HEK293 (cell line): ENCODE measurements at regions not wholly inside any gene's neighbourhood (a gene's known extent, or its start where the extent isn't known, plus 50 kb on each side); places are given as distances from the start of the nearest gene placed in this dataset.

Experiments
- CTCF ChIA-PET: fragments of 350-600 bp; formaldehyde crosslinking; extraction: SDS; loops from one replicate; lab custom pipeline; 2021; ENCODE audit warnings: antibody characterized with exemption; lab: Yijun Ruan, JAX
- POLR2A ChIA-PET: fragments of 300-600 bp; formaldehyde crosslinking; extraction: SDS; loops from one replicate; lab custom pipeline; 2020; ENCODE audit warnings: antibody characterized with exemption, inconsistent platforms; lab: Yijun Ruan, JAX
- H3K27ac ChIP-seq: fragments of 200-500 bp; sonication (Bioruptor generic); 2 replicates; pipeline ENCODE4 v1.5.1; 2014; ENCODE audit warnings: low read depth, low read length, control low read depth, inconsistent platforms; ENCODE audit errors: extremely low read depth
- H3K36me3 ChIP-seq, 2 experiments: fragments of 200-500 bp in 1 of 2; sonication (Bioruptor generic) in 1 of 2; 1 replicate in 1 of 2; 2 replicates in 1 of 2; pipeline ENCODE4 v1.5.1; 2014 to 2017; ENCODE audit warnings: inconsistent platforms in 2 of 2, low read length in 2 of 2; ENCODE audit not compliant: control insufficient read depth in 2 of 2, insufficient read depth in 1 of 2
- H3K4me1 ChIP-seq: fragments of 200-500 bp; sonication (Bioruptor generic); 2 replicates; pipeline ENCODE4 v1.5.1; 2014; ENCODE audit warnings: mild to moderate bottlenecking, low read length, inconsistent platforms; ENCODE audit not compliant: control insufficient read depth, insufficient read depth
- H3K4me3 ChIP-seq: 2 replicates; pipeline ENCODE4 v1.5.1; 2011; ENCODE audit warnings: low read depth, mild to moderate bottlenecking, control low read depth, low read length, moderate library complexity
- H3K9me3 ChIP-seq: fragments of 200-500 bp; sonication (Bioruptor generic); 2 replicates; pipeline ENCODE4 v1.5.1; 2014; ENCODE audit warnings: low read depth, low read length, inconsistent platforms; ENCODE audit not compliant: control insufficient read depth, insufficient read depth
- BCL11A ChIP-seq: fragments of 450-650 bp; formaldehyde crosslinking; IDR thresholded peaks from 2 replicates; pipeline ENCODE4 v1.5.1; 2016; ENCODE audit warnings: low read depth, missing biosample characterization, missing genetic modification characterization
- PRDM1 ChIP-seq: fragments of 450-650 bp; formaldehyde crosslinking; IDR thresholded peaks from 2 replicates; pipeline ENCODE4; 2016; ENCODE audit warnings: missing biosample characterization, missing genetic modification characterization
- PRDM4 ChIP-seq: fragments of 450-650 bp; formaldehyde crosslinking; IDR thresholded peaks from 2 replicates; pipeline ENCODE4 v1.5.1; 2017; ENCODE audit warnings: missing biosample characterization, missing genetic modification characterization
- SCRT1 ChIP-seq: fragments of 450-650 bp; formaldehyde crosslinking; IDR thresholded peaks from 2 replicates; pipeline ENCODE4 v1.5.1; 2016; ENCODE audit warnings: missing biosample characterization, missing genetic modification characterization, borderline replicate concordance
- TRIM28 ChIP-seq: IDR thresholded peaks from 2 replicates; pipeline ENCODE4 v1.6.1; 2011; ENCODE audit warnings: low read length, control low read depth, borderline replicate concordance
- ZBTB17 ChIP-seq: fragments of 450-650 bp; formaldehyde crosslinking; IDR thresholded peaks from 2 replicates; pipeline ENCODE4 v1.5.1; 2016; ENCODE audit warnings: missing biosample characterization, missing genetic modification characterization
- ZBTB20 ChIP-seq: fragments of 450-650 bp; formaldehyde crosslinking; IDR thresholded peaks from 2 replicates; pipeline ENCODE4 v1.5.1; 2016; ENCODE audit warnings: missing biosample characterization, missing genetic modification characterization
- ZFHX2 ChIP-seq: fragments of 450-650 bp; formaldehyde crosslinking; conservative IDR thresholded peaks from 2 replicates; pipeline ENCODE4 v1.5.1; 2016; ENCODE audit warnings: missing biosample characterization, missing genetic modification characterization
- ZFP69B ChIP-seq: fragments of 450-650 bp; formaldehyde crosslinking; IDR thresholded peaks from 2 replicates; pipeline ENCODE4 v1.5.1; 2016; ENCODE audit warnings: missing biosample characterization, missing genetic modification characterization
- ZNF223 ChIP-seq: fragments of 450-650 bp; formaldehyde crosslinking; IDR thresholded peaks from 2 replicates; pipeline ENCODE4 v1.5.1; 2016; ENCODE audit warnings: missing biosample characterization, missing genetic modification characterization
- ZNF248 ChIP-seq: fragments of 450-650 bp; formaldehyde crosslinking; IDR thresholded peaks from 2 replicates; pipeline ENCODE4 v1.5.1; 2017; ENCODE audit warnings: missing biosample characterization, missing genetic modification characterization
- ZNF366 ChIP-seq: fragments of 450-650 bp; formaldehyde crosslinking; conservative IDR thresholded peaks from 2 replicates; pipeline ENCODE4 v1.5.1; 2016; ENCODE audit warnings: missing biosample characterization, missing genetic modification characterization
- ZNF398 ChIP-seq: fragments of 450-650 bp; formaldehyde crosslinking; IDR thresholded peaks from 2 replicates; pipeline ENCODE4 v1.5.1; 2017; ENCODE audit warnings: missing biosample characterization, missing genetic modification characterization
- ZNF404 ChIP-seq: fragments of 450-650 bp; formaldehyde crosslinking; IDR thresholded peaks from 2 replicates; pipeline ENCODE4 v1.5.1; 2017; ENCODE audit warnings: missing biosample characterization, missing genetic modification characterization
- ZNF501 ChIP-seq: fragments of 450-650 bp; formaldehyde crosslinking; IDR thresholded peaks from 2 replicates; pipeline ENCODE4 v1.5.1; 2016; ENCODE audit warnings: missing biosample characterization, missing genetic modification characterization
- ZNF510 ChIP-seq: fragments of 450-650 bp; formaldehyde crosslinking; IDR thresholded peaks from 2 replicates; pipeline ENCODE4 v1.5.1; 2018; ENCODE audit warnings: mild to moderate bottlenecking, missing genetic modification characterization, missing biosample characterization; ENCODE audit not compliant: insufficient replicate concordance
- ZNF530 ChIP-seq: fragments of 450-650 bp; formaldehyde crosslinking; IDR thresholded peaks from 2 replicates; pipeline ENCODE4 v1.5.1; 2016; ENCODE audit warnings: low read depth, missing biosample characterization, missing genetic modification characterization
- ZNF596 ChIP-seq: fragments of 450-650 bp; IDR thresholded peaks from 2 replicates; pipeline ENCODE4 v1.5.0; 2018; ENCODE audit warnings: missing biosample characterization, mild to moderate bottlenecking, missing genetic modification characterization, moderate library complexity
- ZNF623 ChIP-seq: fragments of 450-650 bp; formaldehyde crosslinking; IDR thresholded peaks from 2 replicates; pipeline ENCODE4 v1.5.1; 2016; ENCODE audit warnings: missing biosample characterization, missing genetic modification characterization
- ZNF654 ChIP-seq: fragments of 450-650 bp; formaldehyde crosslinking; IDR thresholded peaks from 2 replicates; pipeline ENCODE4 v1.5.1; 2016; ENCODE audit warnings: low read depth, missing biosample characterization, missing genetic modification characterization
- ZNF660 ChIP-seq: fragments of 450-650 bp; IDR thresholded peaks from 2 replicates; pipeline ENCODE4 v1.5.1; 2018; ENCODE audit warnings: missing biosample characterization, mild to moderate bottlenecking, missing genetic modification characterization
- ZNF747 ChIP-seq: fragments of 450-650 bp; formaldehyde crosslinking; IDR thresholded peaks from 2 replicates; pipeline ENCODE4 v1.5.1; 2016; ENCODE audit warnings: missing biosample characterization, missing genetic modification characterization
- ZSCAN30 ChIP-seq: fragments of 450-650 bp; IDR thresholded peaks from 2 replicates; pipeline ENCODE4 v1.5.1; 2018; ENCODE audit warnings: missing biosample characterization, mild to moderate bottlenecking, missing genetic modification characterization, moderate library complexity
- ZXDB ChIP-seq: fragments of 450-650 bp; formaldehyde crosslinking; IDR thresholded peaks from 2 replicates; pipeline ENCODE4 v1.5.1; 2016; ENCODE audit warnings: missing biosample characterization, missing genetic modification characterization

GRCh38 chr3:182255158-182255557 is 538.1 kb upstream of the ATP11B start (continued):
- TF ChIP-seq PRDM4 (tag by site-specific recombination) (no peak), ZNF654 (no peak)
- TF ChIP-seq, all 188 proteins: peak for 0

GRCh38 chr3:182257361-182257760 is 535.9 kb upstream of the ATP11B start:
- Histone ChIP-seq H3K27ac (no peak overlapping the region), H3K9me3 (no peaks in the 10 kb centered on the region), H3K4me1 (no peaks in the 10 kb centered on the region), H3K4me3 (no peak overlapping the region), H3K36me3 (no peaks in the 10 kb centered on the region)
- CTCF ChIA-PET = interaction anchor here (0.6 to 1.2 kb wide), 4 partner anchors 10 to 1048 kb away, joined by 3 to 7 read pairs (median 4); no protein-coding TSS in a partner anchor
- POLR2A ChIA-PET = no interaction called here
- TF ChIP-seq ZNF510 (tag by site-specific recombination) = no peak
- no peak for TF ChIP-seq ZNF398 (tag by site-specific recombination)
- TF ChIP-seq BCL11A (tag by site-specific recombination) = no peak
- TF ChIP-seq ZNF248 = no peak
- TF ChIP-seq ZNF223 (tag by site-specific recombination) = no peak

- TF ChIP-seq ZNF366 (tag by site-specific recombination) = peak; percentile 39; the same call in 1 of the 2 replicates
- TF ChIP-seq ZSCAN30 = peak; percentile 71
- TF ChIP-seq ZNF660 (tag by site-specific recombination) = peak; percentile 79
- no peak for TF ChIP-seq SCRT1
- TF ChIP-seq PRDM1 (tag by site-specific recombination) = peak; percentile 63; the same call in 1 of the 2 replicates
- TF ChIP-seq ZNF404 (tag by site-specific recombination) = no peak
- TF ChIP-seq ZNF501 (tag by site-specific recombination) = no peak
- TF ChIP-seq ZNF654 = peak; percentile 83
- Histone ChIP-seq H3K36me3 (no peaks in the 10 kb centered on the region), H3K4me1 (no peaks in the 10 kb centered on the region), H3K9me3 (no peaks in the 10 kb centered on the region), H3K4me3 (no peak overlapping the region), H3K27ac (no peak overlapping the region)
- POLR2A ChIA-PET = no interaction called here
- CTCF ChIA-PET = interaction anchor here (0.7 kb wide), 1 partner anchor 211 kb away, joined by 3 read pairs; no protein-coding TSS in a partner anchor
Observed at GRCh38 chr3:182258538-182259177, 534.6 kb upstream of the ATP11B start.

GRCh38 chr3:182259579-182259978 is 533.7 kb upstream of the ATP11B start:
- no peaks in the 10 kb centered on the region for H3K9me3 ChIP-seq
- ChIA-PET POLR2A (no interaction called here), CTCF (interaction anchor here (0.6 to 0.7 kb wide), 2 partner anchors 60 to 210 kb away, joined by 3 to 6 read pairs; no protein-coding TSS in a partner anchor)
- no peak for TF ChIP-seq ZBTB17 (tag by site-specific recombination)
- TF ChIP-seq ZBTB20 (tag by site-specific recombination) = no peak
- TF ChIP-seq ZNF747 (tag by site-specific recombination) = no peak
- TF ChIP-seq ZNF623 (tag by site-specific recombination) = no peak
- no peak for TF ChIP-seq ZFP69B
- TF ChIP-seq ZNF501 (tag by site-specific recombination) = no peak
- no peak for TF ChIP-seq ZNF596 (tag by site-specific recombination)
- TF ChIP-seq ZFHX2 = no peak
- no peak for TF ChIP-seq ZXDB
- no peak for TF ChIP-seq ZNF530
- no peak for TF ChIP-seq TRIM28
- H3K4me1 ChIP-seq = no peaks in the 10 kb centered on the region
- no peak overlapping the region for H3K27ac ChIP-seq
- H3K36me3 ChIP-seq = no peaks in the 10 kb centered on the region
- no peak overlapping the region for H3K4me3 ChIP-seq
